ENCODE measurements at regions not wholly inside any gene's neighbourhood (a gene's known extent, or its start where the extent isn't known, plus 50 kb on each side); places are given as distances from the start of the nearest gene placed in this dataset.

GRCh38 chr4:84413480-84413879, 85.6 kb downstream of the NKX6-1 start:
- no peak for TF ChIP-seq POLR2A (IDR thresholded peaks at IDR 0.05)
- TF ChIP-seq CTCF (IDR thresholded peaks at IDR 0.05 in 4 of 5, conservative IDR thresholded peaks at IDR 0.05 in 1 of 5), result no peak
